ENCODE measurements at regions not wholly inside any gene's neighbourhood (a gene's known extent, or its start where the extent isn't known, plus 50 kb on each side); places are given as distances from the start of the nearest gene placed in this dataset.

GRCh38 chr3:94462931-94463330, 400.1 kb downstream of the NSUN3 start (continued):
- TF ChIP-seq CTCF (conservative IDR thresholded peaks at IDR 0.05; ENCODE audit: low read depth in 2 of 2) (no peak), JUNB (IDR thresholded peaks at IDR 0.05; ENCODE audit: unreplicated experiment) (no peak)

GRCh38 chr3:94472511-94472910, 409.6 kb downstream of the NSUN3 start:
- Histone ChIP-seq H3K27ac (ENCODE audit: low read depth) (no peak overlapping the region), H3K4me3 (no peak overlapping the region), H3K36me3 (ENCODE audit: insufficient read depth) (no peaks in the 10 kb centered on the region), H3F3A (replicated peaks; ENCODE audit: low read depth) (no peaks in the 10 kb centered on the region), H3K27me3 (ENCODE audit: insufficient read depth) (no peaks in the 10 kb centered on the region), H3K79me2 (replicated peaks; ENCODE audit: insufficient read depth) (no peaks in the 10 kb centered on the region), H3K4me1 (ENCODE audit: insufficient read depth) (peaks cover 9% of the 10 kb centered on the region; the same call in 1 of the 2 replicates), H3K9me2 (ENCODE audit: insufficient read depth) (no peaks in the 10 kb centered on the region; the same call in 1 of the 2 replicates), H2AFZ (no peak overlapping the region), H3K4me2 (no peak overlapping the region), H4K20me1 (replicated peaks; ENCODE audit: insufficient read depth) (no peaks in the 10 kb centered on the region)
- Mint-ChIP-seq H3K36me3 (ENCODE audit: low read depth) (peaks cover 35% of the 10 kb centered on the region), H3K4me3 (no peak overlapping the region), H3K4me1 (peaks cover 11% of the 10 kb centered on the region; the same call in 2 of the 3 replicates), H3K27me3 (ENCODE audit: insufficient read depth, low read depth, poor library complexity) (peaks cover 6% of the 10 kb centered on the region), H3K9me3 (peaks cover 66% of the 10 kb centered on the region), H3K27ac (no peak overlapping the region)
- ATAC-seq = no peak
- DNase-seq (ENCODE audit: low spot score) = no peak
- TF ChIP-seq CREB1 (CRISPR knock-in tag; IDR thresholded peaks at IDR 0.05; ENCODE audit: low read depth) = no peak
- no peak for TF ChIP-seq ETS1 (IDR thresholded peaks at IDR 0.05)
- TF ChIP-seq EZH2 (IDR thresholded peaks at IDR 0.05; ENCODE audit: low read depth, unreplicated experiment) = no peak
- TF ChIP-seq ZNF114 (CRISPR knock-in tag; IDR thresholded peaks at IDR 0.05) = no peak
- no peak for TF ChIP-seq EZH2phosphoT487 (IDR thresholded peaks at IDR 0.05; ENCODE audit: unreplicated experiment)
- TF ChIP-seq REST (IDR thresholded peaks at IDR 0.05; ENCODE audit: unreplicated experiment) = no peak
- no peak for TF ChIP-seq POLR2AphosphoS5 (IDR thresholded peaks at IDR 0.05; ENCODE audit: low read depth)
- no peak for TF ChIP-seq JUNB (IDR thresholded peaks at IDR 0.05; ENCODE audit: unreplicated experiment)
- TF ChIP-seq NANOG (IDR thresholded peaks at IDR 0.05; ENCODE audit: borderline replicate concordance) = no peak
- TF ChIP-seq ZNF331 (CRISPR knock-in tag; IDR thresholded peaks at IDR 0.05; ENCODE audit: low read depth) = no peak
- TF ChIP-seq ZNF462 (CRISPR knock-in tag; IDR thresholded peaks at IDR 0.05) = no peak
- no peak for TF ChIP-seq STAT1 (IDR thresholded peaks at IDR 0.05; ENCODE audit: unreplicated experiment)

All from GM23338 (cell line).